ENCODE measurements at regions not wholly inside any gene's neighbourhood (a gene's known extent, or its start where the extent isn't known, plus 50 kb on each side); places are given as distances from the start of the nearest gene placed in this dataset.

GRCh38 chr2:199575416-199575815 is 117.7 kb upstream of the SATB2 start:
- ATAC-seq: no peak
- no peak for DNase-seq
- Histone ChIP-seq H3K4me3 (no peak overlapping the region), H3K4me1 (no peaks in the 10 kb centered on the region), H3K27me3 (no peaks in the 10 kb centered on the region), H3K27ac (no peak overlapping the region), H3K9me3 (no peaks in the 10 kb centered on the region), H3K36me3 (no peaks in the 10 kb centered on the region)
- TF ChIP-seq POLR2A (IDR thresholded peaks at IDR 0.05) (no peak), CTCF (IDR thresholded peaks at IDR 0.05) (no peak)
- intact Hi-C loops (cut with DNase I): no loop called here
- WGBS (ENCODE audit: insufficient coverage, low coverage, low lambda C conversion rate, missing lambda C conversion rate): 68% methylated on average over 2 of the region's 2 CpGs

- Histone ChIP-seq H3K36me3 (no peaks in the 10 kb centered on the region), H3K4me1 (no peaks in the 10 kb centered on the region), H3K27me3 (no peaks in the 10 kb centered on the region), H3K9me3 (no peaks in the 10 kb centered on the region), H3K4me3 (no peak overlapping the region), H3K27ac (no peak overlapping the region)
- intact Hi-C loops (cut with DNase I): no loop called here
- WGBS (ENCODE audit: insufficient coverage, low coverage, low lambda C conversion rate, missing lambda C conversion rate): 50% methylated on average over 1 of the region's 1 CpG
- ATAC-seq: no peak
- no peak for DNase-seq
- TF ChIP-seq POLR2A (IDR thresholded peaks at IDR 0.05) (no peak), CTCF (IDR thresholded peaks at IDR 0.05) (no peak)
Observed at GRCh38 chr2:199572571-199572970, 114.8 kb upstream of the SATB2 start.

GRCh38 chr2:199570934-199571333 is 113.2 kb upstream of the SATB2 start:
- intact Hi-C loops (cut with DNase I): no loop called here
- 50% methylated on average over 2 of the region's 2 CpGs for WGBS (ENCODE audit: insufficient coverage, low coverage, low lambda C conversion rate, missing lambda C conversion rate)
- Histone ChIP-seq H3K4me3 (no peak overlapping the region), H3K27ac (no peak overlapping the region), H3K9me3 (no peaks in the 10 kb centered on the region), H3K36me3 (no peaks in the 10 kb centered on the region), H3K27me3 (no peaks in the 10 kb centered on the region), H3K4me1 (no peaks in the 10 kb centered on the region)
- no peak for ATAC-seq
- DNase-seq: no peak
- no peak for TF ChIP-seq CTCF (IDR thresholded peaks at IDR 0.05)
- TF ChIP-seq POLR2A (IDR thresholded peaks at IDR 0.05): no peak

GRCh38 chr2:199569336-199569735 is 111.6 kb upstream of the SATB2 start:
- 63% methylated on average over 1 of the region's 1 CpG for WGBS (ENCODE audit: insufficient coverage, low coverage, low lambda C conversion rate, missing lambda C conversion rate)
- intact Hi-C loops (cut with DNase I): no loop called here

More at GRCh38 chr2:199569336-199569735, 111.6 kb upstream of the SATB2 start:
- H3K27ac ChIP-seq: no peak overlapping the region
- no peaks in the 10 kb centered on the region for H3K9me3 ChIP-seq
- no peak for TF ChIP-seq CTCF (IDR thresholded peaks at IDR 0.05)
- no peak for TF ChIP-seq POLR2A (IDR thresholded peaks at IDR 0.05)
- no peak for DNase-seq
- no peaks in the 10 kb centered on the region for H3K36me3 ChIP-seq
- no peak overlapping the region for H3K4me3 ChIP-seq
- ATAC-seq: no peak
- no peaks in the 10 kb centered on the region for H3K4me1 ChIP-seq
- no peaks in the 10 kb centered on the region for H3K27me3 ChIP-seq

Measured in right lobe of liver (tissue), 6 donors.